Stimulated activated CD4-positive, alpha-beta T cell treated with anti-CD3 and anti-CD28 coated beads, Interleukin-12 subunit alpha, Interleukin-12 subunit beta, amount 100 ng/mL, for 4 hours (primary cell): ENCODE measurements at regions not wholly inside any gene's neighbourhood (a gene's known extent, or its start where the extent isn't known, plus 50 kb on each side); places are given as distances from the start of the nearest gene placed in this dataset.

ENCODE experiments used
- DNase-seq: peaks from one replicate; pipeline ENCODE4 v3.0.0-alpha.2; 2020

GRCh38 chr1:184813528-184814089 lies 59.0 kb upstream of the EDEM3 start:
- no peak for DNase-seq

- DNase-seq, result no peak
Observed at GRCh38 chr1:184811439-184812111, 56.9 kb upstream of the EDEM3 start.

- DNase-seq, result no peak
Observed at GRCh38 chr1:184810735-184811343, 56.2 kb upstream of the EDEM3 start.

- no peak for DNase-seq
Observed at GRCh38 chr1:184806296-184806721, 51.7 kb upstream of the EDEM3 start.

GRCh38 chr1:184805667-184806295 lies 51.1 kb upstream of the EDEM3 start:
- DNase-seq, result peak; percentile 79
